ENCODE measurements at regions not wholly inside any gene's neighbourhood (a gene's known extent, or its start where the extent isn't known, plus 50 kb on each side); places are given as distances from the start of the nearest gene placed in this dataset.

DNA sequence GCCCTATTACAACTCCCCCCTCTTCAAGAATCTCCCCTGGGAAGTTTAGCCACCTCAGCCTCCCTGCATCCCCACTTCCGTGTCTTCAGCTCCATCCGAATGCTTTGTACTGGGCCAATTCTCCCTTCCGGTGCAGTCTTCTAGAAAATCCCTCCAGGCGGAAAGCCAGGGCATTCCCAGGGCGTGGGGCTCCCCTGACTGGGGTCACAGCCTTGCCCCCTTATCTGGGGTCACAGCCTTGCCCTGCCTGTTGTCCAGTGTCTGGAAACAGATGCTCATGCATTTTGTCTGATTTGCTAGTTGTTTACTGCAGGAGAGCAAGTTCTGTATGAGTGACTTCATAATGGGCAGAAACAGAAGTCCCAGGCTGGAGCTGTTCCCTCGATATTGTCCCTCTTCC lies 112.5 kb upstream of the TCERG1L start:
- TF ChIP-seq EZH2phosphoT487 (IDR thresholded peaks at IDR 0.05; ENCODE audit: low read length) (no peak), EZH2 (optimal IDR thresholded peaks at IDR 0.05; ENCODE audit: low read depth, low read length) (no peak)
- TF ChIP-seq, protein P1, sequence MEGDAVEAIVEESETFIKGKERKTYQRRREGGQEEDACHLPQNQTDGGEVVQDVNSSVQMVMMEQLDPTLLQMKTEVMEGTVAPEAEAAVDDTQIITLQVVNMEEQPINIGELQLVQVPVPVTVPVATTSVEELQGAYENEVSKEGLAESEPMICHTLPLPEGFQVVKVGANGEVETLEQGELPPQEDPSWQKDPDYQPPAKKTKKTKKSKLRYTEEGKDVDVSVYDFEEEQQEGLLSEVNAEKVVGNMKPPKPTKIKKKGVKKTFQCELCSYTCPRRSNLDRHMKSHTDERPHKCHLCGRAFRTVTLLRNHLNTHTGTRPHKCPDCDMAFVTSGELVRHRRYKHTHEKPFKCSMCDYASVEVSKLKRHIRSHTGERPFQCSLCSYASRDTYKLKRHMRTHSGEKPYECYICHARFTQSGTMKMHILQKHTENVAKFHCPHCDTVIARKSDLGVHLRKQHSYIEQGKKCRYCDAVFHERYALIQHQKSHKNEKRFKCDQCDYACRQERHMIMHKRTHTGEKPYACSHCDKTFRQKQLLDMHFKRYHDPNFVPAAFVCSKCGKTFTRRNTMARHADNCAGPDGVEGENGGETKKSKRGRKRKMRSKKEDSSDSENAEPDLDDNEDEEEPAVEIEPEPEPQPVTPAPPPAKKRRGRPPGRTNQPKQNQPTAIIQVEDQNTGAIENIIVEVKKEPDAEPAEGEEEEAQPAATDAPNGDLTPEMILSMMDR (IDR thresholded peaks at IDR 0.05; ENCODE audit: low read length), result no peak
- Histone ChIP-seq H3K79me2 (ENCODE audit: low read length) (no peaks in the 10 kb centered on the region), H4K20me1 (ENCODE audit: insufficient read depth, low read length) (no peaks in the 10 kb centered on the region), H3K4me3 (ENCODE audit: low read length) (no peak overlapping the region), H3K27ac (ENCODE audit: low read length) (no peak overlapping the region), H3K27me3 (replicated peaks; ENCODE audit: insufficient read depth, low read length) (0 out of 2 replicates have a peak, but pooled peaks cover 7% of the 10 kb centered on the region), H3K4me1 (ENCODE audit: low read length) (no peaks in the 10 kb centered on the region), H3K9me2 (replicated peaks; ENCODE audit: insufficient read depth, low read length) (no peaks in the 10 kb centered on the region), H2AFZ (ENCODE audit: low read length) (no peak overlapping the region), H3K9me3 (replicated peaks; ENCODE audit: insufficient read depth, low read length) (no peaks in the 10 kb centered on the region), H3K36me3 (replicated peaks; ENCODE audit: insufficient read depth, low read length) (no peaks in the 10 kb centered on the region), H3K4me2 (ENCODE audit: low read depth, low read length) (no peak overlapping the region), H3K9ac (ENCODE audit: low read length) (no peak overlapping the region), H3F3A (ENCODE audit: insufficient read depth, low read length) (no peaks in the 10 kb centered on the region)
- DNase-seq, result no peak

DNA sequence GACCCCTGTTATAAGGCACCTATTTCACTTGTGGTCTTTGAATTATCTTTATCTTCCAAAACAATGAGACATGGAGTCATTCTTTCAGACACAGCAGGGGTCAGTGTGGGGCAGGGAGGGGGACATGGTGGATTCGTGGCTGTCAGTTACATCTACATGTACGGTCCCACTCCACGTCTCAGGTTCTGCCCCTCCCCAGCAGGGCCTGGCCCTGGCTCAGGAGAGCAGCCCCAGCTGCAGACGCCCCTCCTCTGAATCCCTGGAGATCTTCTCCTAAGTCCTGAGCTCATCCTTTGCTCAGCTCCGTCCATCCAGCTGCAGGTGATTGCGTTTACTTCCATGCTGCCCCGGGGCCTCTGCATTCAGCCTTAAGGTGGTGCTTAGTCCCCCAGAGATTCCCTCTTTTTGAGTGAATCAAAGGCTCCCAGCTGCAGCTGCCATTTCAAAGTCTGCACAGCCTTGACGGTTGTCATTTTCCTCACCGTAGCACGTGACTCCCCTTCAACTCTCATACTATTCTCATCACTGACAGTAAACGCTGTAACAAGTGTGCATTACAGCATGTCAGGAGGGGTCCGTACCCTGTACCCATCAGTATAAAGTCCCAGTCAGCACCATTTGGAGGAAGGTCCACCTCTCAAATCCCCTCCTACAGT lies 113.4 kb upstream of the TCERG1L start:
- DNase-seq, result no peak
- Histone ChIP-seq H3K4me3 (ENCODE audit: low read length) (no peak overlapping the region), H3K27me3 (replicated peaks; ENCODE audit: insufficient read depth, low read length) (0 out of 2 replicates have a peak, but pooled peaks cover 7% of the 10 kb centered on the region), H3K79me2 (ENCODE audit: low read length) (no peaks in the 10 kb centered on the region), H3K9ac (ENCODE audit: low read length) (no peak overlapping the region), H3K9me3 (replicated peaks; ENCODE audit: insufficient read depth, low read length) (no peaks in the 10 kb centered on the region), H3K27ac (ENCODE audit: low read length) (no peak overlapping the region), H3F3A (ENCODE audit: insufficient read depth, low read length) (no peaks in the 10 kb centered on the region), H2AFZ (ENCODE audit: low read length) (no peak overlapping the region), H3K36me3 (replicated peaks; ENCODE audit: insufficient read depth, low read length) (no peaks in the 10 kb centered on the region), H3K9me2 (replicated peaks; ENCODE audit: insufficient read depth, low read length) (no peaks in the 10 kb centered on the region), H3K4me2 (ENCODE audit: low read depth, low read length) (no peak overlapping the region), H4K20me1 (ENCODE audit: insufficient read depth, low read length) (no peaks in the 10 kb centered on the region), H3K4me1 (ENCODE audit: low read length) (no peaks in the 10 kb centered on the region)
- TF ChIP-seq EZH2phosphoT487 (IDR thresholded peaks at IDR 0.05; ENCODE audit: low read length), result no peak
- no peak for TF ChIP-seq EZH2 (optimal IDR thresholded peaks at IDR 0.05; ENCODE audit: low read depth, low read length)
- TF ChIP-seq, protein P1 (IDR thresholded peaks at IDR 0.05; ENCODE audit: low read length), result no peak

DNA sequence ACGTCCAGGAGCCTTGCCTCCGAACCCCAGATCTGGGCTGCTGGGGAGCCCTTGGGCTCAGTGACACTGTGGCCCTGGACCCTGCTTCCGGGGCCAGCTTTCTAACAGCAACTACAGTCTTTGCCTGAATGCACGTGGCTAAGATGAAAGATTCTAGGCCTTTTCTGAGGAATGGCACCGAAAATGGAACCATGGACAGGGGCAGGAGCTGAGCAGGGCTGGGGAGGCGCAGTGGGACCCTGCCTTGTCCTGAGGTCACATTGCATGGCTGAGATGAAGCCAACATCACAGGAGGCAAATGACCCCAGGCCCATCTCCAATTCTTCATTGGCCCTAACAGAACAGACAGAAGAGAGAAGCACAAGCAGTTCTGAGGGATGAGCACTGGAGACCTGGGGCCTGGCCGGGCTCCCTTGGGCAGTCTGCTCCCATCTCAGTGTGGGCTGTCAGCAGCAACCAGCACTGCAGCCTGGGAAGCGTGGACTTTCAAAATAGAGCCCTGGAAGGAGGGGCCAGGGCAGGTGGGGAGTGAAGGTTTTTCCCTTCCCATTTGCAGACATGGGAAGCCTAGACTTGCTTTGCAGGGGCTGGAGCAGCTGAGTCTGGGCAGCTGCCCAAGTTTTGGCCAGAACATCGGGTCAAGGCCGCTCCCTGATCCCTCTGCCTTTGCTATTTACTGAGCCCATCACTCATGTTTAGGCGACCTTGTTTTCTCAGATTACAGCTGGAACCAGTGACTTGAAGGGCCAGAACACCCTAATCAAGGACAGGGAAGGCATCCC lies 114.4 kb upstream of the TCERG1L start:
- H3K4me3 ChIP-seq (ENCODE audit: low read length), result no peak overlapping the region
- no peaks in the 10 kb centered on the region for H3K36me3 ChIP-seq (replicated peaks; ENCODE audit: insufficient read depth, low read length)
- H3K27me3 ChIP-seq (replicated peaks; ENCODE audit: insufficient read depth, low read length), result 0 out of 2 replicates have a peak, but pooled peaks cover 7% of the 10 kb centered on the region
- H3K4me2 ChIP-seq (ENCODE audit: low read depth, low read length), result no peak overlapping the region
- H3K9me3 ChIP-seq (replicated peaks; ENCODE audit: insufficient read depth, low read length), result no peaks in the 10 kb centered on the region
- no peak overlapping the region for H3K27ac ChIP-seq (ENCODE audit: low read length)
- H4K20me1 ChIP-seq (ENCODE audit: insufficient read depth, low read length), result no peaks in the 10 kb centered on the region
- no peak overlapping the region for H3K9ac ChIP-seq (ENCODE audit: low read length)
- no peaks in the 10 kb centered on the region for H3K4me1 ChIP-seq (ENCODE audit: low read length)
- no peaks in the 10 kb centered on the region for H3K79me2 ChIP-seq (ENCODE audit: low read length)
- no peak for DNase-seq
- H2AFZ ChIP-seq (ENCODE audit: low read length), result no peak overlapping the region
- TF ChIP-seq, protein P1 (IDR thresholded peaks at IDR 0.05; ENCODE audit: low read length), result no peak
- TF ChIP-seq EZH2phosphoT487 (IDR thresholded peaks at IDR 0.05; ENCODE audit: low read length), result no peak
- TF ChIP-seq EZH2 (optimal IDR thresholded peaks at IDR 0.05; ENCODE audit: low read depth, low read length), result no peak
- no peaks in the 10 kb centered on the region for H3K9me2 ChIP-seq (replicated peaks; ENCODE audit: insufficient read depth, low read length)
- H3F3A ChIP-seq (ENCODE audit: insufficient read depth, low read length), result no peaks in the 10 kb centered on the region

Measured in MM.1S (cell line).